GM19351 (cell line): ENCODE measurements at regions not wholly inside any gene's neighbourhood (a gene's known extent, or its start where the extent isn't known, plus 50 kb on each side); places are given as distances from the start of the nearest gene placed in this dataset.

Source experiments
- ATAC-seq: cut with Tn5 transposase; IDR thresholded peaks from one replicate; pipeline ENCODE4 v1.9.1; 2021; ENCODE audit warnings: mild to moderate bottlenecking, moderate library complexity; ENCODE audit not compliant: unreplicated experiment

GRCh38 chr1:168958562-168959289 lies 147.8 kb upstream of the ATP1B1 start:
- no peak for ATAC-seq

GRCh38 chr1:168959382-168959781 lies 147.1 kb upstream of the ATP1B1 start:
- no peak for ATAC-seq

GRCh38 chr1:168960114-168960513 lies 146.4 kb upstream of the ATP1B1 start:
- no peak for ATAC-seq

- no peak for ATAC-seq
Observed at GRCh38 chr1:168960595-168960994, 145.9 kb upstream of the ATP1B1 start.

GRCh38 chr1:168963601-168964000 lies 142.9 kb upstream of the ATP1B1 start:
- ATAC-seq = no peak

GRCh38 chr1:168964478-168964877 lies 142.0 kb upstream of the ATP1B1 start:
- ATAC-seq = no peak

GRCh38 chr1:168966217-168966616 lies 140.3 kb upstream of the ATP1B1 start:
- ATAC-seq = no peak

- no peak for ATAC-seq
Observed at GRCh38 chr1:168966636-168967035, 139.9 kb upstream of the ATP1B1 start.

GRCh38 chr1:168970926-168971659 lies 135.4 kb upstream of the ATP1B1 start:
- no peak for ATAC-seq

- ATAC-seq = no peak
Observed at GRCh38 chr1:168972225-168972624, 134.3 kb upstream of the ATP1B1 start.

- no peak for ATAC-seq
Observed at GRCh38 chr1:168972887-168973286, 133.6 kb upstream of the ATP1B1 start.

GRCh38 chr1:168974117-168974516 lies 132.4 kb upstream of the ATP1B1 start:
- ATAC-seq = no peak

GRCh38 chr1:168974611-168975010 lies 131.9 kb upstream of the ATP1B1 start:
- ATAC-seq = no peak

- ATAC-seq = no peak
Observed at GRCh38 chr1:168976267-168976666, 130.2 kb upstream of the ATP1B1 start.

- no peak for ATAC-seq
Observed at GRCh38 chr1:168977618-168978017, 128.9 kb upstream of the ATP1B1 start.

- ATAC-seq = no peak
Observed at GRCh38 chr1:168979276-168979675, 127.2 kb upstream of the ATP1B1 start.

GRCh38 chr1:168980180-168980579 lies 126.3 kb upstream of the ATP1B1 start:
- no peak for ATAC-seq

GRCh38 chr1:168980656-168981055 lies 125.8 kb upstream of the ATP1B1 start:
- no peak for ATAC-seq

GRCh38 chr1:168982778-168983177 lies 123.7 kb upstream of the ATP1B1 start:
- no peak for ATAC-seq

- no peak for ATAC-seq
Observed at GRCh38 chr1:168987330-168987729, 119.2 kb upstream of the ATP1B1 start.

- no peak for ATAC-seq
Observed at GRCh38 chr1:168987923-168988322, 118.6 kb upstream of the ATP1B1 start.

GRCh38 chr1:168989985-168990384 lies 116.5 kb upstream of the ATP1B1 start:
- ATAC-seq = no peak
